GM06990 (cell line): ENCODE measurements at regions not wholly inside any gene's neighbourhood (a gene's known extent, or its start where the extent isn't known, plus 50 kb on each side); places are given as distances from the start of the nearest gene placed in this dataset.

Source experiments
- DNase-seq: peaks from one replicate; pipeline ENCODE4 v3.0.0-alpha.2; 2011; ENCODE audit not compliant: insufficient read length; ENCODE audit errors: extremely low read depth
- H3K27me3 ChIP-seq: replicated peaks from 2 replicates; pipeline ENCODE4 v1.6.0; 2011; ENCODE audit warnings: low read length; ENCODE audit not compliant: control insufficient read depth, insufficient read depth
- H3K36me3 ChIP-seq: 2 replicates; pipeline ENCODE4 v1.5.1; 2011; ENCODE audit warnings: low read length; ENCODE audit not compliant: control insufficient read depth, insufficient read depth
- H3K4me3 ChIP-seq: replicated peaks from 2 replicates; pipeline ENCODE4 v1.5.1; 2011; ENCODE audit warnings: low read depth, mild to moderate bottlenecking, control low read depth, low read length
- CTCF ChIP-seq: IDR thresholded peaks from 2 replicates; pipeline ENCODE4 v1.5.1; 2011; ENCODE audit warnings: low read length, control low read depth, mild to moderate bottlenecking, inconsistent platforms; ENCODE audit not compliant: insufficient read depth, poor library complexity, severe bottlenecking

GRCh38 chr4:184968366-184968765 is 49.9 kb upstream of the HELT start:
- DNase-seq = no peak
- Histone ChIP-seq H3K27me3 (no peaks in the 10 kb centered on the region), H3K4me3 (no peak overlapping the region), H3K36me3 (no peaks in the 10 kb centered on the region)
- TF ChIP-seq CTCF = no peak
